ENCODE measurements at regions not wholly inside any gene's neighbourhood (a gene's known extent, or its start where the extent isn't known, plus 50 kb on each side); places are given as distances from the start of the nearest gene placed in this dataset.

DNA sequence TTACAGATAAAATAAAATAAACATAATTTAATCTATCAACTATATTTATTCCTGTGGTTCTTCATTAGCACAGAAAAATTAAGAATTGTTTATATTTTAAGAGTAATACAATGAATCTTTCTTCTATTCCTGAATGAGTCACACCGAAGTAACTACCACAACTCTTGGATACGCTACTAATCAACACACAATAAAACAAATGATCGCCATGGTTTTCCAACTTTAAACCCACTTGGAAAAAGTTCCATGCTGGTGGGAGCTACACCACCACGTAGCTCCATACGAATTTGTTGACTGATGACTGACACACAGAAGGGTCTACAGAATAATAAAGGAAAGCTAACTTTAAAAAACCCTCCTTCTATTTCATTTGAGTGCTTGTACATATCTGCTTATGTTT is 135.8 kb upstream of the NEDD9 start:
- Histone ChIP-seq H3K4me3 (ENCODE audit: insufficient read depth, low read depth, low read length) (no peak overlapping the region), H3K4me2 (ENCODE audit: low read depth, low read length) (no peak overlapping the region), H2AK5ac (ENCODE audit: low read depth, low read length) (no peak overlapping the region), H3K9me3 (ENCODE audit: control insufficient read depth, insufficient read depth, low read length) (no peaks in the 10 kb centered on the region), H2AK9ac (replicated peaks; ENCODE audit: low read depth, low read length, poor library complexity) (no peak overlapping the region), H4K8ac (ENCODE audit: low read depth in 2 of 2, low read length in 2 of 2) (no peak overlapping the region), H3K9ac (ENCODE audit: low read depth, low read length) (no peak overlapping the region), H3K14ac (replicated peaks; ENCODE audit: low read depth, low read length) (no peak overlapping the region), H3K27ac (ENCODE audit: insufficient read depth, low read length) (no peak overlapping the region), H2BK5ac (ENCODE audit: low read depth, low read length, poor library complexity, severe bottlenecking) (no peak overlapping the region), H3K4ac (ENCODE audit: low read depth, low read length) (no peak overlapping the region), H3K27me3 (ENCODE audit: control insufficient read depth, insufficient read depth, low read length) (no peaks in the 10 kb centered on the region), H4K20me1 (ENCODE audit: insufficient read depth, low read length) (no peaks in the 10 kb centered on the region), H3K9me1 (ENCODE audit: insufficient read depth, low read length) (peaks cover 5% of the 10 kb centered on the region), H3K23ac (ENCODE audit: low read depth, low read length) (no peak overlapping the region), H2BK120ac (ENCODE audit: low read depth, low read length) (no peak overlapping the region), H2AFZ (replicated peaks; ENCODE audit: low read length, poor library complexity) (no peak overlapping the region), H3K56ac (ENCODE audit: extremely low read depth, insufficient read depth, low read length) (no peak overlapping the region), H3K4me1 (ENCODE audit: control insufficient read depth, insufficient read depth, low read length) (no peaks in the 10 kb centered on the region), H3K36me3 (ENCODE audit: control insufficient read depth, insufficient read depth, low read length) (no peaks in the 10 kb centered on the region), H3K79me1 (ENCODE audit: low read depth in 1 of 2, low read length in 2 of 2) (no peaks in the 10 kb centered on the region), H4K91ac (ENCODE audit: insufficient read depth, low read depth, low read length) (no peak overlapping the region), H4K5ac (ENCODE audit: low read depth, low read length) (no peak overlapping the region), H2BK15ac (ENCODE audit: low read depth, low read length) (no peak overlapping the region), H3K18ac (ENCODE audit: low read depth, low read length) (no peak overlapping the region), H2BK20ac (ENCODE audit: low read depth, low read length) (no peak overlapping the region)
- BruUV-seq (replicated peaks) = no TSS peak
- no peak for TF ChIP-seq SMC3 (IDR thresholded peaks at IDR 0.05; ENCODE audit: low read depth, low read length)
- TF ChIP-seq RCOR1 (IDR thresholded peaks at IDR 0.05; ENCODE audit: insufficient replicate concordance, low read length) = no peak
- TF ChIP-seq NFE2L2 (IDR thresholded peaks at IDR 0.05; ENCODE audit: low read depth, low read length) = no peak
- TF ChIP-seq POLR2A (IDR thresholded peaks at IDR 0.05; ENCODE audit: low read depth, low read length) = no peak
- TF ChIP-seq, protein P1, sequence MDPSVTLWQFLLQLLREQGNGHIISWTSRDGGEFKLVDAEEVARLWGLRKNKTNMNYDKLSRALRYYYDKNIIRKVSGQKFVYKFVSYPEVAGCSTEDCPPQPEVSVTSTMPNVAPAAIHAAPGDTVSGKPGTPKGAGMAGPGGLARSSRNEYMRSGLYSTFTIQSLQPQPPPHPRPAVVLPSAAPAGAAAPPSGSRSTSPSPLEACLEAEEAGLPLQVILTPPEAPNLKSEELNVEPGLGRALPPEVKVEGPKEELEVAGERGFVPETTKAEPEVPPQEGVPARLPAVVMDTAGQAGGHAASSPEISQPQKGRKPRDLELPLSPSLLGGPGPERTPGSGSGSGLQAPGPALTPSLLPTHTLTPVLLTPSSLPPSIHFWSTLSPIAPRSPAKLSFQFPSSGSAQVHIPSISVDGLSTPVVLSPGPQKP (IDR thresholded peaks at IDR 0.05; ENCODE audit: borderline replicate concordance, low read depth, low read length) = no peak
- TF ChIP-seq, protein P2, sequence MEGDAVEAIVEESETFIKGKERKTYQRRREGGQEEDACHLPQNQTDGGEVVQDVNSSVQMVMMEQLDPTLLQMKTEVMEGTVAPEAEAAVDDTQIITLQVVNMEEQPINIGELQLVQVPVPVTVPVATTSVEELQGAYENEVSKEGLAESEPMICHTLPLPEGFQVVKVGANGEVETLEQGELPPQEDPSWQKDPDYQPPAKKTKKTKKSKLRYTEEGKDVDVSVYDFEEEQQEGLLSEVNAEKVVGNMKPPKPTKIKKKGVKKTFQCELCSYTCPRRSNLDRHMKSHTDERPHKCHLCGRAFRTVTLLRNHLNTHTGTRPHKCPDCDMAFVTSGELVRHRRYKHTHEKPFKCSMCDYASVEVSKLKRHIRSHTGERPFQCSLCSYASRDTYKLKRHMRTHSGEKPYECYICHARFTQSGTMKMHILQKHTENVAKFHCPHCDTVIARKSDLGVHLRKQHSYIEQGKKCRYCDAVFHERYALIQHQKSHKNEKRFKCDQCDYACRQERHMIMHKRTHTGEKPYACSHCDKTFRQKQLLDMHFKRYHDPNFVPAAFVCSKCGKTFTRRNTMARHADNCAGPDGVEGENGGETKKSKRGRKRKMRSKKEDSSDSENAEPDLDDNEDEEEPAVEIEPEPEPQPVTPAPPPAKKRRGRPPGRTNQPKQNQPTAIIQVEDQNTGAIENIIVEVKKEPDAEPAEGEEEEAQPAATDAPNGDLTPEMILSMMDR (conservative IDR thresholded peaks at IDR 0.05; ENCODE audit: low read depth, low read length) = no peak
- TF ChIP-seq MXI1 (IDR thresholded peaks at IDR 0.05; ENCODE audit: borderline replicate concordance, low read depth, low read length) = no peak
- no peak for TF ChIP-seq CEBPB (IDR thresholded peaks at IDR 0.05; ENCODE audit: low read depth, low read length)
- no peak for TF ChIP-seq BHLHE40 (IDR thresholded peaks at IDR 0.05; ENCODE audit: low read depth, low read length)
- no peak for TF ChIP-seq MAZ (IDR thresholded peaks at IDR 0.05; ENCODE audit: borderline replicate concordance, low read depth, low read length)
- no peak for TF ChIP-seq CHD1 (IDR thresholded peaks at IDR 0.05; ENCODE audit: low read depth, low read length)
- no peak for TF ChIP-seq FOS (IDR thresholded peaks at IDR 0.05; ENCODE audit: low read depth, low read length)
- TF ChIP-seq, protein P3, sequence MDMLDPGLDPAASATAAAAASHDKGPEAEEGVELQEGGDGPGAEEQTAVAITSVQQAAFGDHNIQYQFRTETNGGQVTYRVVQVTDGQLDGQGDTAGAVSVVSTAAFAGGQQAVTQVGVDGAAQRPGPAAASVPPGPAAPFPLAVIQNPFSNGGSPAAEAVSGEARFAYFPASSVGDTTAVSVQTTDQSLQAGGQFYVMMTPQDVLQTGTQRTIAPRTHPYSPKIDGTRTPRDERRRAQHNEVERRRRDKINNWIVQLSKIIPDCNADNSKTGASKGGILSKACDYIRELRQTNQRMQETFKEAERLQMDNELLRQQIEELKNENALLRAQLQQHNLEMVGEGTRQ (IDR thresholded peaks at IDR 0.05; ENCODE audit: low read depth, low read length) = no peak
- TF ChIP-seq RAD21 (IDR thresholded peaks at IDR 0.05; ENCODE audit: low read length) = no peak
- no peak for TF ChIP-seq MAFK (IDR thresholded peaks at IDR 0.05; ENCODE audit: low read depth, low read length)
- no peak for TF ChIP-seq RFX5 (IDR thresholded peaks at IDR 0.05; ENCODE audit: low read depth, low read length)
- POLR2A ChIA-PET (ENCODE audit: unreplicated experiment) = no interaction called here
- CTCF ChIA-PET = no interaction called here
- dilution Hi-C loops (cut with HindIII; ENCODE audit: low sequenced_read_pairs, unreplicated experiment) (no loop called here), in situ Hi-C loops (cut with MboI; ENCODE audit: low sequenced_read_pairs) (no loop called here), intact Hi-C loops (cut with micrococcal nuclease) (no loop called here)
- ATAC-seq (ENCODE audit: low read depth) (no peak), DNase-seq (no peak)
- 100% methylated on average over 2 of the region's 5 CpGs; no CpG with 5 or more reads in 1 of the 2 experiments for WGBS, 2 experiments (ENCODE audit: extremely low coverage in 2 of 2, insufficient read length in 1 of 2)
